ENCODE measurements at regions not wholly inside any gene's neighbourhood (a gene's known extent, or its start where the extent isn't known, plus 50 kb on each side); places are given as distances from the start of the nearest gene placed in this dataset.

DNA sequence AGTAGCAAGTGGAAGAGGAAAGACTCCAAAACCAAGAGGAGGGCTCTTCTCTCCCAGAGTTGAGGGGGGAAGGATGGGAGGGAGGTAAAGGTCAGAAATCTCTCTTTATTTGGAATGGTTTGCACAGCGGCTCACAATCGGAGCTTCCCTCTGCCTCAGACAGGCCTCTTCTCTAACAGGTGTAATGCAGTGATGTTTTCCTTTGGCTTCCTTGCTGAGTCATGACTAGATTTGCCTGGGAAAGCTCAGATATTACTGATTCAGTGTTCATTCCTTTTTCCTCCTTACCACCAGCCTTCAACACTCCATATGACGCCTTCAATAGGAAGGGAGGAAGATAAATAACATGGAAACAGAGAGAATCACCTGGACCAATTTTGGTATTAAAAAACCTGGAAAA lies 136.6 kb downstream of the RNF152 start:
- no peaks in the 10 kb centered on the region for H3K36me3 ChIP-seq (ENCODE audit: control insufficient read depth in 2 of 2, insufficient read depth in 2 of 2, low read length in 2 of 2)
- H3K27me3 ChIP-seq (ENCODE audit: control insufficient read depth in 2 of 2, insufficient read depth in 2 of 2, low read length in 2 of 2), result no peaks in the 10 kb centered on the region
- no peaks in the 10 kb centered on the region for H3K9me3 ChIP-seq (ENCODE audit: control insufficient read depth in 2 of 2, low read length in 2 of 2)
- no peak overlapping the region for H3K4me3 ChIP-seq (ENCODE audit: low read length in 2 of 2)
- H3K9ac ChIP-seq (ENCODE audit: low read depth in 1 of 2, low read length in 2 of 2), result no peak overlapping the region
- H3K4me1 ChIP-seq (ENCODE audit: control insufficient read depth in 2 of 2, insufficient read depth in 2 of 2, low read length in 2 of 2), result peaks cover 5 to 7% of the 10 kb centered on the region in 2 donors
- H3K27ac ChIP-seq (ENCODE audit: low read depth in 2 of 2, low read length in 2 of 2), result no peak overlapping the region

DNA sequence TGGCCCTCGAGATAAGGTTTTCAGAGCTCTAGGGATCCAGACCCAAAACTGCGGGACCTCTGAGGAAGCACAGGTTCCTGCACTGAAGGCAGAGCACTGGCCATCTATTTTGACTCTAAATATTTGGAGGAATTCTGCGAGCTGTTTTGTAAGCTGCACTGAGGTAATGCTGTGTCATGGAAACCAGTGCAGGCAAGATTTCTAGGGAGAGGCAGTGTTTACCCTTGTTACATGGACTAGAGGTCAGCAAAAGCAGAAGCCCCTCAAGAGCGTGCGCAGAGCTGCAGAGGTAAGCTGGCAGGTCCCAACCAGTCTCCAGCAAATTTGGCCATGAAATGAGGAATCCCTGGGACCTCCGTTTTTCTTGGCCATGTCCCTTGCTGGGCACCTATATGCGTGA lies 137.3 kb downstream of the RNF152 start:
- Histone ChIP-seq H3K4me3 (ENCODE audit: low read length in 2 of 2) (no peak overlapping the region), H3K36me3 (ENCODE audit: control insufficient read depth in 2 of 2, insufficient read depth in 2 of 2, low read length in 2 of 2) (no peaks in the 10 kb centered on the region), H3K27ac (ENCODE audit: low read depth in 2 of 2, low read length in 2 of 2) (no peak overlapping the region), H3K27me3 (ENCODE audit: control insufficient read depth in 2 of 2, insufficient read depth in 2 of 2, low read length in 2 of 2) (no peaks in the 10 kb centered on the region), H3K9me3 (ENCODE audit: control insufficient read depth in 2 of 2, low read length in 2 of 2) (no peaks in the 10 kb centered on the region), H3K4me1 (ENCODE audit: control insufficient read depth in 2 of 2, insufficient read depth in 2 of 2, low read length in 2 of 2) (peaks cover 5 to 8% of the 10 kb centered on the region in 2 donors), H3K9ac (ENCODE audit: low read depth in 1 of 2, low read length in 2 of 2) (no peak overlapping the region)

DNA sequence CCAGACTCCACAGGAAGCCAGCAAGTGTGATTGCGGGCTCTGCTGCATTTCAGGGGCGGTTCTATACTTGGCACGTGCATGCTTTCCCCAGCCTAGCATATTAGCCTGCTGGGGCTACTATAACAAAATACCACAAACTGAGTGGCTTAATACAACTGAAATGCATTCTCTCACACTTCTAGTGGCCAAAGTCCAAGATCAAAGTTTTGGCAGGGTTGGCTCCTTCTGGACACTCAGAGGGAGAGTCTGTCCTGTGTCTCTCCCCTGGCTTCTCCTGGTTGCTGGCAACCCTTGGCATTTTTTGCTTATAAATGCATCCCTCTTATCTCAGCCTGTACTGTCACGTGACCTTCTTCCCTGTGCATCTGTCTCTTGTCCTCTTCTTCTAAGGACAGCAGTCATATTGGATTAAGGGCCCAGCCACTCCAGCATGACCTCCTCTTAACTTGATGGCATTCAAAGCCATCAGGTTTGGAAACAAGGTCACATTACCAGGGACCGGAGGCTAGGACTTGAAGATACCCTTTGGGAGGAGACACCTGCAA lies 138.7 kb downstream of the RNF152 start:
- no peaks in the 10 kb centered on the region for H3K36me3 ChIP-seq (ENCODE audit: control insufficient read depth in 2 of 2, insufficient read depth in 2 of 2, low read length in 2 of 2)
- no peaks in the 10 kb centered on the region for H3K27me3 ChIP-seq (ENCODE audit: control insufficient read depth in 2 of 2, insufficient read depth in 2 of 2, low read length in 2 of 2)
- no peaks in the 10 kb centered on the region for H3K9me3 ChIP-seq (ENCODE audit: control insufficient read depth in 2 of 2, low read length in 2 of 2)
- H3K4me1 ChIP-seq (ENCODE audit: control insufficient read depth in 2 of 2, insufficient read depth in 2 of 2, low read length in 2 of 2), result peaks cover 5 to 8% of the 10 kb centered on the region in 2 donors
- no peak overlapping the region for H3K27ac ChIP-seq (ENCODE audit: low read depth in 2 of 2, low read length in 2 of 2)
- H3K4me3 ChIP-seq (ENCODE audit: low read length in 2 of 2), result no peak overlapping the region
- no peak overlapping the region for H3K9ac ChIP-seq (ENCODE audit: low read depth in 1 of 2, low read length in 2 of 2)

DNA sequence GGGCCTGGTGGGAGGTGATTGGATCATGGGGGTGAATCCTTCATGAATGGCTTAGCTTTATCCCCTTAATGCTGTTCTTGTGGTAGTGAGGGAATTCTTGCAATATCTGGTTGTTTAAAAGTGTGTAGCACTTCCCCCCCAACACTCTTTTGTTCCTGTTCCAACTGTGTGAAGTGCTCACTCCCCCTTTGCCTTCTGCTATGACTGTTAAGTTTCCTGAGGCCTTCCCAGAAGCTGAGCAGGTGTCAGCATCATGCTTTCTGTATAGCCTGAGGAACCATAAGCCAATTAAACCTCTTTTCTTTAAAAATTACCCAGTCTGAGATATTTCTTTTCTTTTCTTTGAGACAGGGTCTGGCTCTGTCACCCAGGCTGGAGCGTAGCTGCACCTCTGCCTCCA lies 139.4 kb downstream of the RNF152 start:
- Histone ChIP-seq H3K27me3 (ENCODE audit: control insufficient read depth in 2 of 2, insufficient read depth in 2 of 2, low read length in 2 of 2) (no peaks in the 10 kb centered on the region), H3K4me3 (ENCODE audit: low read length in 2 of 2) (no peak overlapping the region), H3K9me3 (ENCODE audit: control insufficient read depth in 2 of 2, low read length in 2 of 2) (no peaks in the 10 kb centered on the region), H3K9ac (ENCODE audit: low read depth in 1 of 2, low read length in 2 of 2) (no peak overlapping the region), H3K36me3 (ENCODE audit: control insufficient read depth in 2 of 2, insufficient read depth in 2 of 2, low read length in 2 of 2) (no peaks in the 10 kb centered on the region), H3K4me1 (ENCODE audit: control insufficient read depth in 2 of 2, insufficient read depth in 2 of 2, low read length in 2 of 2) (peaks cover 5 to 8% of the 10 kb centered on the region in 2 donors), H3K27ac (ENCODE audit: low read depth in 2 of 2, low read length in 2 of 2) (no peak overlapping the region)

DNA sequence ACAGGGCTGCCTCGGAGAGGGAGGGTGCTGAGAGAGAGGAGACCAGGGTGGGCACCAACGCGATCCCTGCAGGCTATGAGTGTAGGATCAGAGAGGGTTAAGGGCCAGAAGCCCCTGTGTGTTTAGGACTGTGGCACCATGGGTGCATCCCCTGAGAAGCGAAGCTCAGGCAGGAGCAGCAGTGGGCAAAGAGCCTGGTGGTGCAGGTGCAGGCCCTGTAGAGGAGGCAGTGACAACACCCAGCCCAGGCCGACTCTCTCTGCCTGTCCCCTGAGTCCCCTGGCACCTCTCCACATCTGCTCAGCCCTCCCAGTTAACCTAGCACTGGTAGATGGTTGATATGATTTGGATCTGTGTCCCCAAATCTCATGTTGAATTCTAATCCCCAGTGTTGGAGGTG lies 139.8 kb downstream of the RNF152 start:
- Histone ChIP-seq H3K9me3 (ENCODE audit: control insufficient read depth in 2 of 2, low read length in 2 of 2) (no peaks in the 10 kb centered on the region), H3K27ac (ENCODE audit: low read depth in 2 of 2, low read length in 2 of 2) (no peak overlapping the region), H3K36me3 (ENCODE audit: control insufficient read depth in 2 of 2, insufficient read depth in 2 of 2, low read length in 2 of 2) (no peaks in the 10 kb centered on the region), H3K9ac (ENCODE audit: low read depth in 1 of 2, low read length in 2 of 2) (no peak overlapping the region), H3K4me3 (ENCODE audit: low read length in 2 of 2) (no peak overlapping the region), H3K4me1 (ENCODE audit: control insufficient read depth in 2 of 2, insufficient read depth in 2 of 2, low read length in 2 of 2) (peaks cover 5 to 8% of the 10 kb centered on the region in 2 donors), H3K27me3 (ENCODE audit: control insufficient read depth in 2 of 2, insufficient read depth in 2 of 2, low read length in 2 of 2) (no peaks in the 10 kb centered on the region)

DNA sequence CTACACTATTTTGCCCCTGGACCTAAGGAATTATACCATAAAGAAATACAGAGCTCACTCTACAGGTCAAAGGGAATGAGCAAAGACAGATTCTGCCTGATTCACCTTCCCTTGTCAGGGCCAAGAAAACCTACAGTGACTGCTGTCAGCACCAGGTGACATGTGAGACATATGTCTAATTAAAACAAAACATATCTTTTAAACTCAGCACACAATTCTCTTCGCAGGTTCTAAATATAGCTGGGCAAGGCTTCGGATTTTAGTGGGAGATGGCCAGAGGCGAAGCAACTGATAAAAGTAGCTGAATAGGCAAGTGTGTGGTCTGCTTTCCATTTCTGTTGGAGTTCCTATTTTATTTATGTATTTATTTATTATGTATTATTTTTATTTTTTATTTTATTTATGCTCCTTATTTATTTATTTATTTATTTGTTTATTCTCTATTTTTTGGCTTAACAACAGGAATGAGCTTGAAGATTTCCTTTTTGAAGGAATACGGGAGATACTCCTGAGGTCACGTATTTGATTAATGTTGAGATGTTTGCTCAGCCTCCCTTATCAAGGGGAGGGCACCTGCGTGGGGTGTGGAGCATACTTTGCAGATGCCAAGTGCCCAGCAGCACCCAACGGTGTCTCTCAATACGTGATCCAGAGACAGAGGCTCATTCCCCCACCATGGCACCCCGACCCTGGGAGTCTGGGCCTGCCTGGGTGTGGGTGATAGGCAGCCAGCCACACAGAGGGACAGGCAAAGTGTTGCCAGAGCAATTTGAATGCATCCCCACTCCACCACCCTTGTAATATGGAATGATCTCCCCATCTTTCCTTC lies 141.8 kb downstream of the RNF152 start:
- Histone ChIP-seq H3K9me3 (ENCODE audit: control insufficient read depth in 2 of 2, low read length in 2 of 2) (no peaks in the 10 kb centered on the region), H3K4me3 (ENCODE audit: low read length in 2 of 2) (no peak overlapping the region), H3K27me3 (ENCODE audit: control insufficient read depth in 2 of 2, insufficient read depth in 2 of 2, low read length in 2 of 2) (no peaks in the 10 kb centered on the region), H3K9ac (ENCODE audit: low read depth in 1 of 2, low read length in 2 of 2) (no peak overlapping the region), H3K4me1 (ENCODE audit: control insufficient read depth in 2 of 2, insufficient read depth in 2 of 2, low read length in 2 of 2) (peaks cover 5 to 8% of the 10 kb centered on the region in 2 donors), H3K27ac (ENCODE audit: low read depth in 2 of 2, low read length in 2 of 2) (no peak overlapping the region), H3K36me3 (ENCODE audit: control insufficient read depth in 2 of 2, insufficient read depth in 2 of 2, low read length in 2 of 2) (no peaks in the 10 kb centered on the region)

DNA sequence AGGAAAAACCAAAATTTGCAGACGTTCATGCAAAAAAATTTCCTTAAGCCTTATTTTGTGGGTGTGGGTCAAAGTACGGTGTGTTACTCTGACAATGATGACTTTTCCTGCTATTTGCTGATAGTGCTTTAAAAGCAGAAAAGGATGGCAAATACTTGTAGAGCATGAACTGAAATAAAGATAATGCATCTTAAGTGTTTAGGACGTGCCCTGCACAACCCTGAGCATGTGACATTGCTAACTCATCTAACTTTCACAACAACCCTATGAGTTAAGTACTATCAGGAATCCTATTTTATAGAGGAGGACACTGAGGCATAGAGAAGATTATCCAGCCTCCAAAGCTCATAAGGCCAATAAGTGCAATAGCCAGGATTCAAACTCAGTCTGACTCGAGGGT lies 143.3 kb downstream of the RNF152 start:
- Histone ChIP-seq H3K9ac (ENCODE audit: low read depth in 1 of 2, low read length in 2 of 2) (no peak overlapping the region), H3K27me3 (ENCODE audit: control insufficient read depth in 2 of 2, insufficient read depth in 2 of 2, low read length in 2 of 2) (no peaks in the 10 kb centered on the region), H3K9me3 (ENCODE audit: control insufficient read depth in 2 of 2, low read length in 2 of 2) (no peaks in the 10 kb centered on the region), H3K27ac (ENCODE audit: low read depth in 2 of 2, low read length in 2 of 2) (no peak overlapping the region), H3K4me1 (ENCODE audit: control insufficient read depth in 2 of 2, insufficient read depth in 2 of 2, low read length in 2 of 2) (peaks cover 5 to 8% of the 10 kb centered on the region in 2 donors), H3K4me3 (ENCODE audit: low read length in 2 of 2) (no peak overlapping the region), H3K36me3 (ENCODE audit: control insufficient read depth in 2 of 2, insufficient read depth in 2 of 2, low read length in 2 of 2) (no peaks in the 10 kb centered on the region)

DNA sequence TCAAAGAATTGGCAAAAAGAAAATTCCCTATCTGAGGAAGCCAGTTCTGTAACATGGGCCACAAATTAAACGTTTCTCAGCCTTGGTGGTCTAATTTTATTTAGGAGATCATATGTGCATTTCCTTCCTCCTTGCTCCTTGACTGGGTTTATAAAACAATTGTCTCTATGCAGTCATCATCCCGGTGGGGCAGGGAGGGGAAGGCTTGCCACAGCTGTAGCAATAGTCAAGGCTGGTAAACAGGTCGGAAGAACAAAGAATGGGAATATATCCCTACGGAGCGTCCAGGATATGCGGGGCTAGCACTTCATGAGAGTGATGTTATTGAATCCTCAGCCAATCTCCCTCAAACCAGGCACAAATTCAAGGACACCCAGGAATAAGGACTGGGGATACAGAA lies 143.8 kb downstream of the RNF152 start:
- peaks cover 4 to 5% of the 10 kb centered on the region in 2 donors for H3K4me1 ChIP-seq (ENCODE audit: control insufficient read depth in 2 of 2, insufficient read depth in 2 of 2, low read length in 2 of 2)
- no peaks in the 10 kb centered on the region for H3K36me3 ChIP-seq (ENCODE audit: control insufficient read depth in 2 of 2, insufficient read depth in 2 of 2, low read length in 2 of 2)
- H3K4me3 ChIP-seq (ENCODE audit: low read length in 2 of 2), result no peak overlapping the region
- no peaks in the 10 kb centered on the region for H3K9me3 ChIP-seq (ENCODE audit: control insufficient read depth in 2 of 2, low read length in 2 of 2)
- H3K9ac ChIP-seq (ENCODE audit: low read depth in 1 of 2, low read length in 2 of 2), result no peak overlapping the region
- no peaks in the 10 kb centered on the region for H3K27me3 ChIP-seq (ENCODE audit: control insufficient read depth in 2 of 2, insufficient read depth in 2 of 2, low read length in 2 of 2)
- H3K27ac ChIP-seq (ENCODE audit: low read depth in 2 of 2, low read length in 2 of 2), result no peak overlapping the region

DNA sequence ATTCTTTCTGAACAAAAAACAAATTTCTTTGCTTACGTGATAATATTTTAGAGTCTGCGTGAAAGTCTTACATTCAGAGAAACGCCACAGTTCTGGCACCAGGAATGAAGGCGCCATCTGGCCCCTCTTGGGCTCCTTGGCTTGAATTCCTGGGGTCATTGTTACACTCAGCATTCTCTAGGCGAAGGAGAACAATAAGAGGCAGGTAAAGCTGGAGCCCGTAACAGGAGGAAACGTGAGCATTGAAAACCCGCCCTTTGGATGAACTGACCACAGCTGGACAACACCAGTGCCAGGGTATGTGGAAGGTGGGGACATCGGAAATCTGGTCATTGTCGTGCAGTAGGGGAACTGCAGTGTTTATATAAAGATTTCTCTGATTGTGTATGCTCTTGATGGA lies 144.8 kb downstream of the RNF152 start:
- Histone ChIP-seq H3K27me3 (ENCODE audit: control insufficient read depth in 2 of 2, insufficient read depth in 2 of 2, low read length in 2 of 2) (no peaks in the 10 kb centered on the region), H3K4me3 (ENCODE audit: low read length in 2 of 2) (no peak overlapping the region), H3K36me3 (ENCODE audit: control insufficient read depth in 2 of 2, insufficient read depth in 2 of 2, low read length in 2 of 2) (no peaks in the 10 kb centered on the region), H3K9ac (ENCODE audit: low read depth in 1 of 2, low read length in 2 of 2) (no peak overlapping the region), H3K9me3 (ENCODE audit: control insufficient read depth in 2 of 2, low read length in 2 of 2) (no peaks in the 10 kb centered on the region), H3K4me1 (ENCODE audit: control insufficient read depth in 2 of 2, insufficient read depth in 2 of 2, low read length in 2 of 2) (peaks cover 0 to 5% of the 10 kb centered on the region in 2 donors), H3K27ac (ENCODE audit: low read depth in 2 of 2, low read length in 2 of 2) (no peak overlapping the region)

DNA sequence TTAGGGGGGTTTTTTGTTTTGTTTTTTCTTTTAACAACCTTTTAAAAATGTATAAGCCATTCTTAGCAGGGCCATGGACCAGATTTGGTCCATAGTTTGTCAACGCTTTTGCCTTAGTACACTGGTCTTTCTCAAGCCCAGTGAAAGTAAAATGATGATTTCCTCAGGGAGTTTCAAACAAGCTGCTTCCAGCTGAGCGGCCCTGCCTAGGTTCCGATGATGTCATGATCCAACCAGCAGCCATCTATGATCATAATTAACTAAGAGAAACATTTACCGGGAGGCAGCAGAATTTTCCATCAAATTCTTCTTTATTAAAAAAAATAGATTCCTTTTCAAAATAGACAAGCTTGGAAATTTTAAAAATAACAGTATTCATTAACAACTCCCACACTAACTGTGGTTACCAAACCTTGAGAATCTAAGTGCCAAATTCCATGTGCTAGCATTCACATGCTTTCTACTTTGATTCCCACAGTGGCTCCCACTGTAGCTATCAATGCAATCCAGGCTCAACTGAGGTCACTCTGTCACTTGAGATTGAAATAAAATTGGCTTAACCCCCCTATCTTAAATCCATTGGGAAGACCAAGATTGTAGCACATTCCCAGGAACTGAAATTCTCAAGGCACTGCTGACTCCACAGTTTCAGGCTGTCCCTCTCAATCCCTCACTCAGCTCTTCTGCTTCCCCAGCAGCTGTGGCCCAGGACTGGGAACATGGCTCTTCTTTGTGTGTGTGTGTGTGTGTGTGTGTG lies 148.9 kb downstream of the RNF152 start:
- Histone ChIP-seq H3K4me1 (ENCODE audit: control insufficient read depth in 2 of 2, insufficient read depth in 2 of 2, low read length in 2 of 2) (no peaks in the 10 kb centered on the region), H3K27me3 (ENCODE audit: control insufficient read depth in 2 of 2, insufficient read depth in 2 of 2, low read length in 2 of 2) (no peaks in the 10 kb centered on the region), H3K9me3 (ENCODE audit: control insufficient read depth in 2 of 2, low read length in 2 of 2) (no peaks in the 10 kb centered on the region), H3K9ac (ENCODE audit: low read depth in 1 of 2, low read length in 2 of 2) (no peak overlapping the region), H3K27ac (ENCODE audit: low read depth in 2 of 2, low read length in 2 of 2) (no peak overlapping the region), H3K4me3 (ENCODE audit: low read length in 2 of 2) (no peak overlapping the region), H3K36me3 (ENCODE audit: control insufficient read depth in 2 of 2, insufficient read depth in 2 of 2, low read length in 2 of 2) (no peaks in the 10 kb centered on the region)
